ENCODE measurements at regions not wholly inside any gene's neighbourhood (a gene's known extent, or its start where the extent isn't known, plus 50 kb on each side); places are given as distances from the start of the nearest gene placed in this dataset.

DNA sequence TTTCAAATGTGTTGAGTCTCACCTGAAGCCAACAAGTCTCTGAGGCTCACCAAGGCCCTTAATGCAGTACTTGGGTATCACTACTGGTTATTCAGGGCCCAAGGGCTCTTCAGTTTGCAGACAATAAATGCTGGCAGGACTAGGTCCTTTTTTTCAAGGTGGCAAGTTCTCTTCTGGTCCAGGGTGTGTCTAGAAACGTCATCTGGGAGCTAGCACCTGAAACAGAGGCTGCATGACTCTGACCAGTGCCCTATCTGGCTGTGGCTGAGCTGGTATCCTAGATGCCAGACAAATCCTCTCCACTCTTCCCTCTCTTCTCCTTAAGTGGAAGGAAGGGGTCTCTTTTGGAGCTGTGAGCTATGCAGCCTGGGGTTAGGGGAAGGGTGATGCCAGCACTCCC, 276.8 kb downstream of the PYDC2 start:
- POLR2A ChIA-PET, result no interaction called here

DNA sequence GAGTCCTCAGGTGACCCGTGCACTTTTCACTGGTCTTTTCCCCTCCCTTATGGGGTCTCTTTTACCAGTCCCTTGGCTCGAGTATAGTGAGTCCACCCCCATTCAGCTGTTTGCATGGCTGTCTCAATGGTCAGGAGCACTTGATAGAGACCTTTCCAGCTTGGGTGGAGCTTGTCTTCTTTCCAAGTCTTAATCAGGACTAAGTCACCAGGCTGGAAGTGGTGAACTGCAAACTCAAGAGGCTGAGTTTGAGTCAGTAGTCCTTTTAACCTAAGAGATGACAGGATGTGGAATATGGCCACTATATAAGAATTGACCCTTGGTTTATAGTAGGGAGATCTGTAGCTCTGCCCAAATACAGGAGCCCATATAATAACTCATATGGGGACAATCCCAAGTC, 279.7 kb downstream of the PYDC2 start:
- ChIA-PET CTCF (no interaction called here), POLR2A (no interaction called here)
- TF ChIP-seq, protein P1, sequence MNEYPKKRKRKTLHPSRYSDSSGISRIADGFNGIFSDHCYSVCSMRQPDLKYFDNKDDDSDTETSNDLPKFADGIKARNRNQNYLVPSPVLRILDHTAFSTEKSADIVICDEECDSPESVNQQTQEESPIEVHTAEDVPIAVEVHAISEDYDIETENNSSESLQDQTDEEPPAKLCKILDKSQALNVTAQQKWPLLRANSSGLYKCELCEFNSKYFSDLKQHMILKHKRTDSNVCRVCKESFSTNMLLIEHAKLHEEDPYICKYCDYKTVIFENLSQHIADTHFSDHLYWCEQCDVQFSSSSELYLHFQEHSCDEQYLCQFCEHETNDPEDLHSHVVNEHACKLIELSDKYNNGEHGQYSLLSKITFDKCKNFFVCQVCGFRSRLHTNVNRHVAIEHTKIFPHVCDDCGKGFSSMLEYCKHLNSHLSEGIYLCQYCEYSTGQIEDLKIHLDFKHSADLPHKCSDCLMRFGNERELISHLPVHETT (tag by site-specific recombination; IDR thresholded peaks at IDR 0.05), result no peak
- TF ChIP-seq ZNF341 (tag by site-specific recombination; IDR thresholded peaks at IDR 0.05; ENCODE audit: low read depth) (no peak), ZBTB17 (tag by site-specific recombination; IDR thresholded peaks at IDR 0.05) (no peak), ZSCAN16 (tag by site-specific recombination; IDR thresholded peaks at IDR 0.05) (no peak), YY1 (tag by site-specific recombination; IDR thresholded peaks at IDR 0.05) (no peak), ZNF324 (tag by site-specific recombination; IDR thresholded peaks at IDR 0.05) (no peak), ZNF530 (tag by site-specific recombination; IDR thresholded peaks at IDR 0.05; ENCODE audit: low read depth) (no peak), ZNF112 (tag by site-specific recombination; IDR thresholded peaks at IDR 0.05) (no peak), ZNF391 (tag by site-specific recombination; IDR thresholded peaks at IDR 0.05; ENCODE audit: borderline replicate concordance, low read depth) (no peak), IKZF3 (tag by site-specific recombination; IDR thresholded peaks at IDR 0.05) (no peak), ZNF155 (tag by site-specific recombination; IDR thresholded peaks at IDR 0.05) (no peak), ZFP37 (tag by site-specific recombination; IDR thresholded peaks at IDR 0.05) (no peak), ZNF175 (tag by site-specific recombination; IDR thresholded peaks at IDR 0.05) (no peak), ZNF585B (tag by site-specific recombination; IDR thresholded peaks at IDR 0.05) (no peak), ZNF335 (tag by site-specific recombination; conservative IDR thresholded peaks at IDR 0.05) (no peak), KLF8 (tag by site-specific recombination; IDR thresholded peaks at IDR 0.05) (no peak), EGR2 (tag by site-specific recombination; IDR thresholded peaks at IDR 0.05; ENCODE audit: low read depth) (no peak), ZNF549 (tag by site-specific recombination; IDR thresholded peaks at IDR 0.05) (no peak), ZFP41 (tag by site-specific recombination; IDR thresholded peaks at IDR 0.05; ENCODE audit: borderline replicate concordance) (no peak)

More for the DNA sequence above, 276.8 kb downstream of the PYDC2 start:
- CTCF ChIA-PET, result no interaction called here
- TF ChIP-seq ZNF211 (tag by site-specific recombination; IDR thresholded peaks at IDR 0.05; ENCODE audit: low read depth), result no peak
- no peak for TF ChIP-seq ZNF214 (tag by site-specific recombination; IDR thresholded peaks at IDR 0.05; ENCODE audit: borderline replicate concordance)
- TF ChIP-seq ZNF302 (tag by site-specific recombination; IDR thresholded peaks at IDR 0.05; ENCODE audit: low read depth), result no peak
- TF ChIP-seq ZNF791 (tag by site-specific recombination; IDR thresholded peaks at IDR 0.05), result no peak
- TF ChIP-seq ZNF501 (tag by site-specific recombination; IDR thresholded peaks at IDR 0.05), result no peak
- TF ChIP-seq, protein P2, sequence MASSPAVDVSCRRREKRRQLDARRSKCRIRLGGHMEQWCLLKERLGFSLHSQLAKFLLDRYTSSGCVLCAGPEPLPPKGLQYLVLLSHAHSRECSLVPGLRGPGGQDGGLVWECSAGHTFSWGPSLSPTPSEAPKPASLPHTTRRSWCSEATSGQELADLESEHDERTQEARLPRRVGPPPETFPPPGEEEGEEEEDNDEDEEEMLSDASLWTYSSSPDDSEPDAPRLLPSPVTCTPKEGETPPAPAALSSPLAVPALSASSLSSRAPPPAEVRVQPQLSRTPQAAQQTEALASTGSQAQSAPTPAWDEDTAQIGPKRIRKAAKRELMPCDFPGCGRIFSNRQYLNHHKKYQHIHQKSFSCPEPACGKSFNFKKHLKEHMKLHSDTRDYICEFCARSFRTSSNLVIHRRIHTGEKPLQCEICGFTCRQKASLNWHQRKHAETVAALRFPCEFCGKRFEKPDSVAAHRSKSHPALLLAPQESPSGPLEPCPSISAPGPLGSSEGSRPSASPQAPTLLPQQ (tag by site-specific recombination; IDR thresholded peaks at IDR 0.05), result no peak
- TF ChIP-seq, protein P3, sequence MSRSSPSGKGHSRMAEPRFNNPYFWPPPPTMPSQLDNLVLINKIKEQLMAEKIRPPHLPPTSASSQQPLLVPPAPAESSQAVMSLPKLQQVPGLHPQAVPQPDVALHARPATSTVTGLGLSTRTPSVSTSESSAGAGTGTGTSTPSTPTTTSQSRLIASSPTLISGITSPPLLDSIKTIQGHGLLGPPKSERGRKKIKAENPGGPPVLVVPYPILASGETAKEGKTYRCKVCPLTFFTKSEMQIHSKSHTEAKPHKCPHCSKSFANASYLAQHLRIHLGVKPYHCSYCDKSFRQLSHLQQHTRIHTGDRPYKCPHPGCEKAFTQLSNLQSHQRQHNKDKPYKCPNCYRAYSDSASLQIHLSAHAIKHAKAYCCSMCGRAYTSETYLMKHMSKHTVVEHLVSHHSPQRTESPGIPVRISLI (tag by site-specific recombination; IDR thresholded peaks at IDR 0.05), result no peak
- TF ChIP-seq ZXDB (tag by site-specific recombination; IDR thresholded peaks at IDR 0.05), result no peak
- TF ChIP-seq SP3 (tag by site-specific recombination; IDR thresholded peaks at IDR 0.05), result no peak
- TF ChIP-seq, protein P4, sequence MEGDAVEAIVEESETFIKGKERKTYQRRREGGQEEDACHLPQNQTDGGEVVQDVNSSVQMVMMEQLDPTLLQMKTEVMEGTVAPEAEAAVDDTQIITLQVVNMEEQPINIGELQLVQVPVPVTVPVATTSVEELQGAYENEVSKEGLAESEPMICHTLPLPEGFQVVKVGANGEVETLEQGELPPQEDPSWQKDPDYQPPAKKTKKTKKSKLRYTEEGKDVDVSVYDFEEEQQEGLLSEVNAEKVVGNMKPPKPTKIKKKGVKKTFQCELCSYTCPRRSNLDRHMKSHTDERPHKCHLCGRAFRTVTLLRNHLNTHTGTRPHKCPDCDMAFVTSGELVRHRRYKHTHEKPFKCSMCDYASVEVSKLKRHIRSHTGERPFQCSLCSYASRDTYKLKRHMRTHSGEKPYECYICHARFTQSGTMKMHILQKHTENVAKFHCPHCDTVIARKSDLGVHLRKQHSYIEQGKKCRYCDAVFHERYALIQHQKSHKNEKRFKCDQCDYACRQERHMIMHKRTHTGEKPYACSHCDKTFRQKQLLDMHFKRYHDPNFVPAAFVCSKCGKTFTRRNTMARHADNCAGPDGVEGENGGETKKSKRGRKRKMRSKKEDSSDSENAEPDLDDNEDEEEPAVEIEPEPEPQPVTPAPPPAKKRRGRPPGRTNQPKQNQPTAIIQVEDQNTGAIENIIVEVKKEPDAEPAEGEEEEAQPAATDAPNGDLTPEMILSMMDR (tag by site-specific recombination; IDR thresholded peaks at IDR 0.05), result no peak
- no peak for TF ChIP-seq ZNF354C (tag by site-specific recombination; IDR thresholded peaks at IDR 0.05; ENCODE audit: borderline replicate concordance, low read depth)
- TF ChIP-seq ZBTB7A (tag by site-specific recombination; IDR thresholded peaks at IDR 0.05; ENCODE audit: low read depth), result no peak
- TF ChIP-seq GLI2 (tag by site-specific recombination; IDR thresholded peaks at IDR 0.05; ENCODE audit: borderline replicate concordance, low read depth), result no peak
- TF ChIP-seq ZNF121 (tag by site-specific recombination; IDR thresholded peaks at IDR 0.05), result no peak
- no peak for TF ChIP-seq TRIM28 (IDR thresholded peaks at IDR 0.05; ENCODE audit: borderline replicate concordance, low read length)
- no peak for TF ChIP-seq ZNF623 (tag by site-specific recombination; IDR thresholded peaks at IDR 0.05)
- no peak for TF ChIP-seq IKZF3 (tag by site-specific recombination; IDR thresholded peaks at IDR 0.05)
- TF ChIP-seq ZNF585B (tag by site-specific recombination; IDR thresholded peaks at IDR 0.05), result no peak
- Histone ChIP-seq H3K4me1 (ENCODE audit: control insufficient read depth, insufficient read depth, low read length) (no peaks in the 10 kb centered on the region), H3K27ac (ENCODE audit: extremely low read depth, low read depth, low read length) (no peak overlapping the region), H3K9me3 (ENCODE audit: control insufficient read depth, insufficient read depth, low read depth, low read length) (no peaks in the 10 kb centered on the region), H3K4me3 (ENCODE audit: low read depth, low read length) (no peak overlapping the region), H3K36me3 (ENCODE audit: control insufficient read depth in 2 of 2, insufficient read depth in 1 of 2, low read length in 2 of 2) (no peaks in the 10 kb centered on the region)

More for the DNA sequence above, 279.7 kb downstream of the PYDC2 start:
- Histone ChIP-seq H3K36me3 (ENCODE audit: control insufficient read depth in 2 of 2, insufficient read depth in 1 of 2, low read length in 2 of 2) (no peaks in the 10 kb centered on the region), H3K4me3 (ENCODE audit: low read depth, low read length) (no peak overlapping the region), H3K4me1 (ENCODE audit: control insufficient read depth, insufficient read depth, low read length) (no peaks in the 10 kb centered on the region), H3K9me3 (ENCODE audit: control insufficient read depth, insufficient read depth, low read depth, low read length) (no peaks in the 10 kb centered on the region), H3K27ac (ENCODE audit: extremely low read depth, low read depth, low read length) (no peak overlapping the region)

Data from HEK293 (cell line).